MM.1S (cell line): ENCODE measurements at regions not wholly inside any gene's neighbourhood (a gene's known extent, or its start where the extent isn't known, plus 50 kb on each side); places are given as distances from the start of the nearest gene placed in this dataset.

Experiments used
- DNase-seq: peaks from one replicate; pipeline ENCODE4 v3.0.0-alpha.2; 2015
- H2AFZ ChIP-seq: fragments of 300-600 bp; sonication (generic); 2 replicates; pipeline ENCODE4 v1.6.0; 2016; ENCODE audit warnings: antibody characterized with exemption, low read length
- H3F3A ChIP-seq: fragments of 300-600 bp; sonication (generic); 2 replicates; pipeline ENCODE4 v1.6.1; 2016; ENCODE audit warnings: mild to moderate bottlenecking, antibody characterized with exemption, low read length, moderate library complexity, mixed read lengths; ENCODE audit not compliant: insufficient read depth
- H3K27ac ChIP-seq: fragments of 300-600 bp; sonication (generic); 2 replicates; pipeline ENCODE4 v1.5.1; 2016; ENCODE audit warnings: mild to moderate bottlenecking, low read length
- H3K27me3 ChIP-seq: fragments of 300-600 bp; sonication (generic); replicated peaks from 2 replicates; pipeline ENCODE4 v1.6.0; 2016; ENCODE audit warnings: low read length; ENCODE audit not compliant: insufficient read depth
- H3K36me3 ChIP-seq: fragments of 300-600 bp; sonication (generic); replicated peaks from 2 replicates; pipeline ENCODE4 v1.6.1; 2016; ENCODE audit warnings: mild to moderate bottlenecking, low read length, mixed read lengths; ENCODE audit not compliant: insufficient read depth
- H3K4me1 ChIP-seq: fragments of 300-600 bp; sonication (generic); 2 replicates; pipeline ENCODE4 v1.6.1; 2016; ENCODE audit warnings: low read length, mixed read lengths
- H3K4me2 ChIP-seq: fragments of 300-600 bp; sonication (generic); 2 replicates; pipeline ENCODE4 v1.6.0; 2016; ENCODE audit warnings: low read depth, low read length
- H3K4me3 ChIP-seq: fragments of 300-600 bp; sonication (generic); 2 replicates; pipeline ENCODE4 v1.5.1; 2016; ENCODE audit warnings: low read length, mixed read lengths
- H3K79me2 ChIP-seq: fragments of 300-600 bp; sonication (generic); 2 replicates; pipeline ENCODE4 v1.6.1; 2016; ENCODE audit warnings: mixed run types, low read length, mixed read lengths
- H3K9ac ChIP-seq: fragments of 300-600 bp; sonication (generic); 2 replicates; pipeline ENCODE4 v1.6.1; 2016; ENCODE audit warnings: low read length, mixed read lengths
- H3K9me2 ChIP-seq: fragments of 300-600 bp; sonication (generic); replicated peaks from 2 replicates; pipeline ENCODE4 v1.6.1; 2016; ENCODE audit warnings: mild to moderate bottlenecking, low read length, mixed read lengths; ENCODE audit not compliant: insufficient read depth
- H3K9me3 ChIP-seq: fragments of 300-600 bp; sonication (generic); replicated peaks from 2 replicates; pipeline ENCODE4 v1.6.1; 2016; ENCODE audit warnings: mild to moderate bottlenecking, low read length, mixed read lengths; ENCODE audit not compliant: insufficient read depth
- H4K20me1 ChIP-seq: fragments of 300-600 bp; sonication (generic); 2 replicates; pipeline ENCODE4 v1.6.1; 2016; ENCODE audit warnings: mild to moderate bottlenecking, low read length, moderate library complexity, mixed read lengths; ENCODE audit not compliant: insufficient read depth
- EZH2 ChIP-seq: fragments of 300-600 bp; sonication (generic); optimal IDR thresholded peaks from 2 replicates; pipeline ENCODE3; 2017; ENCODE audit warnings: low read depth, mild to moderate bottlenecking, antibody characterized with exemption, low read length, mixed read lengths
- EZH2phosphoT487 ChIP-seq: fragments of 300-600 bp; sonication (generic); IDR thresholded peaks from 2 replicates; pipeline ENCODE4 v1.6.1; 2018; ENCODE audit warnings: antibody characterized with exemption, low read length
- TF ChIP-seq, protein P1 (sequence below): fragments of 300-600 bp; sonication (generic); IDR thresholded peaks from 2 replicates; pipeline ENCODE4 v1.5.1; 2016; ENCODE audit warnings: antibody characterized with exemption, low read length, mixed read lengths

DNA sequence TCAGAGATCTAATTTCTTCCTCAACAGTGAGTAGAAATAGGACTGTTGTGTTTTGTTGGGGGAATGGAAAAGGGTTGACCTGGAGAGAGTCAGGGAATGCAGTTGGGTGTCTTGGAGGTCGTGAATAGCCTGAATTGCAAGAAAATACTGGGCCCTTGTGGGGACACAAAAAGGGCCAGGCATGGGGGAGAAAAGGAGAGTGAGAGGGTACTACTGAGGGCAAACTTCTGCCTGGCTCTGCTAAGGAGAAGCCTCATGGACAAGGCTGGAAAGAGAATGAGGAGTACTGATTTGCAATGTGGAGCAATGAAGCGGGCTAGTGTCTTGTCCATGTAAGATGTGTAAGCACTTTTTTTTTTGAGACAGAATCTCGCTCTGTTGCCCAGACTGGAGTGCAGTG lies 96.2 kb upstream of the IRF2BP2 start:
- Histone ChIP-seq H3K79me2 (no peaks in the 10 kb centered on the region), H3K36me3 (no peaks in the 10 kb centered on the region), H4K20me1 (no peaks in the 10 kb centered on the region), H3K9me2 (no peaks in the 10 kb centered on the region), H3K9ac (no peak overlapping the region), H3K27me3 (no peaks in the 10 kb centered on the region), H3K4me2 (no peak overlapping the region), H3K4me3 (no peak overlapping the region), H3K27ac (no peak overlapping the region), H2AFZ (no peak overlapping the region), H3F3A (no peaks in the 10 kb centered on the region), H3K9me3 (no peaks in the 10 kb centered on the region), H3K4me1 (no peaks in the 10 kb centered on the region)
- no peak for DNase-seq
- TF ChIP-seq EZH2phosphoT487: no peak
- no peak for TF ChIP-seq EZH2
- TF ChIP-seq, protein P1, sequence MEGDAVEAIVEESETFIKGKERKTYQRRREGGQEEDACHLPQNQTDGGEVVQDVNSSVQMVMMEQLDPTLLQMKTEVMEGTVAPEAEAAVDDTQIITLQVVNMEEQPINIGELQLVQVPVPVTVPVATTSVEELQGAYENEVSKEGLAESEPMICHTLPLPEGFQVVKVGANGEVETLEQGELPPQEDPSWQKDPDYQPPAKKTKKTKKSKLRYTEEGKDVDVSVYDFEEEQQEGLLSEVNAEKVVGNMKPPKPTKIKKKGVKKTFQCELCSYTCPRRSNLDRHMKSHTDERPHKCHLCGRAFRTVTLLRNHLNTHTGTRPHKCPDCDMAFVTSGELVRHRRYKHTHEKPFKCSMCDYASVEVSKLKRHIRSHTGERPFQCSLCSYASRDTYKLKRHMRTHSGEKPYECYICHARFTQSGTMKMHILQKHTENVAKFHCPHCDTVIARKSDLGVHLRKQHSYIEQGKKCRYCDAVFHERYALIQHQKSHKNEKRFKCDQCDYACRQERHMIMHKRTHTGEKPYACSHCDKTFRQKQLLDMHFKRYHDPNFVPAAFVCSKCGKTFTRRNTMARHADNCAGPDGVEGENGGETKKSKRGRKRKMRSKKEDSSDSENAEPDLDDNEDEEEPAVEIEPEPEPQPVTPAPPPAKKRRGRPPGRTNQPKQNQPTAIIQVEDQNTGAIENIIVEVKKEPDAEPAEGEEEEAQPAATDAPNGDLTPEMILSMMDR: no peak

DNA sequence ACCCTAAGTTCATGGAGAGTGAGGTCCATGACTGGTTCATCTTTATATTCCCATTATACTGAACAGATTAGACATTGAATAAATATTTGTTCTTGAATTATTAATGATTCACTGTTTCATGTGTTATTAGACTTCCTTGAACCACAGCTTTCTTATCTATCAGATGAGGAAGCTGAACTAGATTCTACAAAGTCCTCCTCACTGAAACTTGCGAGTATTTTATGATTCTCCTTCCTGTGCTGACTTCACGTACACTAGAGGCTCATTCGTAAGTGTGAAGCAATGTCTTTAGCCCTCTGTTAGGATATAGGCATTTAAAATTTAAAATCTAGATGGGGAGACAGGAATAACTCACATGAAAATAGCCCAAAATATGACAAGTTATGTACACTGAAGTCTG lies 95.6 kb upstream of the IRF2BP2 start:
- no peaks in the 10 kb centered on the region for H4K20me1 ChIP-seq
- no peaks in the 10 kb centered on the region for H3K79me2 ChIP-seq
- no peaks in the 10 kb centered on the region for H3K4me1 ChIP-seq
- H3K27me3 ChIP-seq: no peaks in the 10 kb centered on the region
- no peak overlapping the region for H3K4me2 ChIP-seq
- no peak for DNase-seq
- no peaks in the 10 kb centered on the region for H3F3A ChIP-seq
- no peak overlapping the region for H3K27ac ChIP-seq
- H3K9ac ChIP-seq: no peak overlapping the region
- H3K36me3 ChIP-seq: no peaks in the 10 kb centered on the region
- no peak overlapping the region for H3K4me3 ChIP-seq
- TF ChIP-seq EZH2phosphoT487 (no peak), EZH2 (no peak)
- TF ChIP-seq, protein P1: no peak
- H2AFZ ChIP-seq: no peak overlapping the region
- no peaks in the 10 kb centered on the region for H3K9me2 ChIP-seq
- no peaks in the 10 kb centered on the region for H3K9me3 ChIP-seq

DNA sequence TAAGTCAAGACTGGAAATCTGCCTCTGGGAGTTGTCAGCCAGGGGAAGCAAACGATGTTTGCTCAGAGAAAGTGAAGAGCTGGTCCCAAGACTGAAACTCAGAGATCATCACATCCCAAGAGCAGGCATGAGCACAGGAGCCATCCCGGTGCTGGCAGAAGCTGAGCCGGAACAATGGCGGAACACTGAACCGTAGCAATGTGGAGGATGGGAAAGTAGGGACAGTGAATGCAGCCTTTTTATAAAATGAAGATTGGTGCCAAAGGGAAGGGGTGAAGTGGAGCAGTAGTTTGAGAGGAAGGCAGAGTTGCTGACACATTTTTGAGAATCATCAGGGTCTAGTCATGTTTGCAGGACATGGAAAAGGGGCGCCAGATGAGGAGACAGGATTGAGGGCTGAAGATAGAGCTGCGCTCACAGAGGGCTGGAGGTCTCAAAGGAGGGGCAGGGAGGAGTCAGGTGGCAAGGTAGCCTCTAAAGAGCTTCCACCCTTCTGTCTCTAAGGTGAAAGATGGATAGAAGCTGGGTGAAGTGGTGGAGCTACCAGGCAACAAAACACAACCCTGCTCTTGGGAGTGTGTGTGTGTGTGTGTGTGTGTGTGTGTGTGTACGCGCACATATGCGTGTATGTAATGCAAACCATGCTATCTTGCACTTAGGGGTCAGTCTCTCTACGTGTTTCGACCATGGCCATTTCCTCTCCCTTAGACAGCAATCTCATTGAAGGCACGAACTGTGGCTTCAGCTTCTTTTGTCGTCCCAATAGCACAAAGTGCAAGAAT lies 94.3 kb upstream of the IRF2BP2 start:
- H3K9me2 ChIP-seq: no peaks in the 10 kb centered on the region
- H3F3A ChIP-seq: no peaks in the 10 kb centered on the region
- H4K20me1 ChIP-seq: no peaks in the 10 kb centered on the region
- no peak overlapping the region for H3K4me2 ChIP-seq
- no peak for DNase-seq
- no peak overlapping the region for H3K9ac ChIP-seq
- no peaks in the 10 kb centered on the region for H3K27me3 ChIP-seq
- H3K27ac ChIP-seq: no peak overlapping the region
- no peaks in the 10 kb centered on the region for H3K36me3 ChIP-seq
- H2AFZ ChIP-seq: no peak overlapping the region
- H3K4me3 ChIP-seq: no peak overlapping the region
- TF ChIP-seq EZH2 (no peak), EZH2phosphoT487 (no peak)
- TF ChIP-seq, protein P1: no peak
- no peaks in the 10 kb centered on the region for H3K79me2 ChIP-seq
- H3K4me1 ChIP-seq: no peaks in the 10 kb centered on the region
- H3K9me3 ChIP-seq: no peaks in the 10 kb centered on the region
